ENCODE measurements at regions not wholly inside any gene's neighbourhood (a gene's known extent, or its start where the extent isn't known, plus 50 kb on each side); places are given as distances from the start of the nearest gene placed in this dataset.

DNA sequence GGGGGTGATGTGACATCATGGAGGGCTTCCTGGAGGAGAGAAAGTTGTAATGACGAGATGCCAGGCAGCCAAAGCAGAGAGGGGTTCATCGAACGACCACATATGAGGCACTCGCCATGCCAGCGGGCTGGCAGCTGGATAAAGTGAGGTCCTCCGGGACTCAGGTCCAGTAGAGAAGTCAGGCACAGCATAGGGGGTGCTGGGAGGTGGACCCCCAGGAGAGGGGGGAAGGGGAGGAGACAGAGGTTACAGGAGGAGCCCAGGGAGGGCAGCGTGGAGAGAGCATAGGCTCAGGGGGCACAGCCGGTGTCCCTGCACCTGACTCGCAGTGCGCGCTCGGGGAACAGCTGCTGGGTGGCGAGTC is 174.7 kb downstream of the BMP7 start:
- intact Hi-C loops (cut with DNase I): loop anchor here (10.0 kb wide), 1 partner anchor 253 kb away; no protein-coding TSS in a partner anchor
- Histone ChIP-seq H3K4me3 (no peak overlapping the region), H3K27me3 (no peaks in the 10 kb centered on the region), H3K27ac (no peak overlapping the region), H3K4me1 (peaks cover 15% of the 10 kb centered on the region), H3K9me3 (no peaks in the 10 kb centered on the region), H3K36me3 (no peaks in the 10 kb centered on the region)
- no peak for DNase-seq (ENCODE audit: extremely low spot score in 2 of 2)
- TF ChIP-seq POLR2A (IDR thresholded peaks at IDR 0.05): no peak

DNA sequence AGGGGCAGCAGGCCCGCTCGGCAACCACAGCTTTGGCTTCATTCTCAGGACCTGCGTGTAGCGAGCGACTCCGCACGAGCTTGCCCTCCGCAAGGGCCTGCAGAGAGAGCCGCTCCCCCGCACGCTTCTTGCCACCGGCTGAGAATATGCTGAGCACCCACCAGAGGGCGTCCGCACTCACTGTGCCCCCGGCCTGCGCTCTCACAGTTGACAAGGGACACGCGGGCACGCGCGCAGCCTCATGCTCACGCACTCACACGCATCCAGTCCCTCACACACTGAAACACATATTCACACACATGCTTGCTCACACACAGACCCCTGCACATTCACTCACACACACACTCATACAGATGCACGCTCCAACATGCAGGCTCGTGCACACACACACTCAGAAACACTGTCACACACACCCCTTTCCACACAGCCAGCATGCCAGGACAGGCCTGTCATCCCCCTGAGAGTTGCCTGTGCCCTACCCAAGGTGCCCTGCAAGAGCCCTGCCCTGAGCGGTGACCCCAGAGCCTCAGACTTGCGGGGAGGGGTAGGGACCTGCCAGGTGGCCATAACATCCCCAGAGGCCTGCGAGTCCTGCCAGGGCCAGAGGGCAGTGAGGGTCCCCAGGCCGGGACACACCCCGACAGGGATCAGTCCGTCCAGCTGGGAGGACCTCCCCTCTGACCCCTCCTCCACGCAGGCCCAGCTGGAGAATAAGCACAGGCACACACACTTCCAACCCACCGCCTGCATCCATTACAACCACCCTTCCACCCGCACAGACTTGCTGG is 174.1 kb downstream of the BMP7 start:
- H3K4me1 ChIP-seq: peaks cover 15% of the 10 kb centered on the region
- no peaks in the 10 kb centered on the region for H3K27me3 ChIP-seq
- DNase-seq (ENCODE audit: extremely low spot score in 2 of 2): no peak
- H3K27ac ChIP-seq: no peak overlapping the region
- H3K9me3 ChIP-seq: no peaks in the 10 kb centered on the region
- H3K36me3 ChIP-seq: no peaks in the 10 kb centered on the region
- intact Hi-C loops (cut with DNase I): loop anchor here (10.0 kb wide), 1 partner anchor 252 kb away; no protein-coding TSS in a partner anchor
- no peak for TF ChIP-seq POLR2A (IDR thresholded peaks at IDR 0.05)
- no peak for TF ChIP-seq POLR2AphosphoS5 (IDR thresholded peaks at IDR 0.05; ENCODE audit: insufficient read depth in 1 of 2, low read depth in 1 of 2)
- TF ChIP-seq, protein P1, sequence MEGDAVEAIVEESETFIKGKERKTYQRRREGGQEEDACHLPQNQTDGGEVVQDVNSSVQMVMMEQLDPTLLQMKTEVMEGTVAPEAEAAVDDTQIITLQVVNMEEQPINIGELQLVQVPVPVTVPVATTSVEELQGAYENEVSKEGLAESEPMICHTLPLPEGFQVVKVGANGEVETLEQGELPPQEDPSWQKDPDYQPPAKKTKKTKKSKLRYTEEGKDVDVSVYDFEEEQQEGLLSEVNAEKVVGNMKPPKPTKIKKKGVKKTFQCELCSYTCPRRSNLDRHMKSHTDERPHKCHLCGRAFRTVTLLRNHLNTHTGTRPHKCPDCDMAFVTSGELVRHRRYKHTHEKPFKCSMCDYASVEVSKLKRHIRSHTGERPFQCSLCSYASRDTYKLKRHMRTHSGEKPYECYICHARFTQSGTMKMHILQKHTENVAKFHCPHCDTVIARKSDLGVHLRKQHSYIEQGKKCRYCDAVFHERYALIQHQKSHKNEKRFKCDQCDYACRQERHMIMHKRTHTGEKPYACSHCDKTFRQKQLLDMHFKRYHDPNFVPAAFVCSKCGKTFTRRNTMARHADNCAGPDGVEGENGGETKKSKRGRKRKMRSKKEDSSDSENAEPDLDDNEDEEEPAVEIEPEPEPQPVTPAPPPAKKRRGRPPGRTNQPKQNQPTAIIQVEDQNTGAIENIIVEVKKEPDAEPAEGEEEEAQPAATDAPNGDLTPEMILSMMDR (IDR thresholded peaks at IDR 0.05): peak in 2 of 3 experiments; percentile 13 to 49
- H3K4me3 ChIP-seq: no peak overlapping the region

DNA sequence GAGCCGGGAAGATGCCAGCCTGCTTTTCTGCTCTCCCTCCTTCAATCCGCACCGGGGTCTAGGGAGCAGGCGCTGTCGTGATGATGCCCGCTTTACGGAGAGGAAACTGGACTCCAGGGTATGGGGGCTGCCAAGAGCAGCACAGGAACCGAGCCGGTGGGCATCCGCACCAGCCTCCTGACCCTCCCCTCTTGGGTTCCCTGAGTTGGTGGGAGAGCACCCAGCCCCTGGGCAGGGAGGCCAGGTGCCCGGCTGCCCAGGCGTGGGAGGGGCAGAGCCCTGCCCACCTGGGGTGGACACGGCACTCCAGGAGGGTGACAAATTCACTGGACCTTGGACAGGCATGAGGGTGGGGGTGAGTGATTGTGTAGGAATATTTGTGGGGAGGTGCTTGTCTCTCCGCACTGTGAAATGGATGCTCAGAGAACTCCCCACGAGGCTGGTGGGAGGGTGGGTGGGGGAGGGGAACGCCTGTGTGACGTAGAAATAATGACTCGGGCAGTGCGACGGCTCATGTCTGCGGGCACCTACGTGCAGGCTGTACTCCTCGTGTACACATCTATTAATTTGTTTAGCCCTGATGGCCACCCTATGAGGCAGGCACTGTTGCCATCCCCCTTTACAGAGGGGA is 173.4 kb downstream of the BMP7 start:
- no peak overlapping the region for H3K27ac ChIP-seq
- H3K4me1 ChIP-seq: peaks cover 15% of the 10 kb centered on the region
- H3K36me3 ChIP-seq: no peaks in the 10 kb centered on the region
- TF ChIP-seq, protein P1 (IDR thresholded peaks at IDR 0.05): no peak
- TF ChIP-seq POLR2A (IDR thresholded peaks at IDR 0.05) (no peak), POLR2AphosphoS5 (IDR thresholded peaks at IDR 0.05; ENCODE audit: insufficient read depth in 1 of 2, low read depth in 1 of 2) (no peak)
- H3K27me3 ChIP-seq: no peaks in the 10 kb centered on the region
- H3K4me3 ChIP-seq: no peak overlapping the region
- DNase-seq (ENCODE audit: extremely low spot score in 2 of 2): no peak
- intact Hi-C loops (cut with DNase I): loop anchor here (10.0 kb wide), 1 partner anchor 252 kb away; no protein-coding TSS in a partner anchor
- H3K9me3 ChIP-seq: no peaks in the 10 kb centered on the region

GRCh38 chr20:57093766-57094165 is 172.7 kb downstream of the BMP7 start:
- no peaks in the 10 kb centered on the region for H3K36me3 ChIP-seq
- H3K9me3 ChIP-seq: no peaks in the 10 kb centered on the region
- H3K4me3 ChIP-seq: no peak overlapping the region
- no peaks in the 10 kb centered on the region for H3K27me3 ChIP-seq
- DNase-seq (ENCODE audit: extremely low spot score in 2 of 2): no peak
- no peak overlapping the region for H3K27ac ChIP-seq
- TF ChIP-seq, protein P1 (IDR thresholded peaks at IDR 0.05): no peak
- TF ChIP-seq POLR2AphosphoS5 (IDR thresholded peaks at IDR 0.05; ENCODE audit: insufficient read depth in 1 of 2, low read depth in 1 of 2) (no peak), POLR2A (IDR thresholded peaks at IDR 0.05) (no peak)
- H3K4me1 ChIP-seq: peaks cover 15% of the 10 kb centered on the region
- intact Hi-C loops (cut with DNase I): loop anchor here (10.0 kb wide), 1 partner anchor 251 kb away; no protein-coding TSS in a partner anchor

GRCh38 chr20:57094252-57094891 is 172.1 kb downstream of the BMP7 start:
- no peaks in the 10 kb centered on the region for H3K9me3 ChIP-seq
- no peak for DNase-seq (ENCODE audit: extremely low spot score in 2 of 2)
- intact Hi-C loops (cut with DNase I): loop anchor here (10.0 kb wide), 1 partner anchor 250 kb away; no protein-coding TSS in a partner anchor
- H3K27me3 ChIP-seq: no peaks in the 10 kb centered on the region
- no peaks in the 10 kb centered on the region for H3K36me3 ChIP-seq
- TF ChIP-seq, protein P1 (IDR thresholded peaks at IDR 0.05): no peak
- TF ChIP-seq POLR2A (IDR thresholded peaks at IDR 0.05) (no peak), POLR2AphosphoS5 (IDR thresholded peaks at IDR 0.05; ENCODE audit: insufficient read depth in 1 of 2, low read depth in 1 of 2) (no peak)
- H3K4me3 ChIP-seq: no peak overlapping the region
- H3K4me1 ChIP-seq: peaks cover 15% of the 10 kb centered on the region
- H3K27ac ChIP-seq: no peak overlapping the region

Measured in vagina (tissue), 2 donors.